LNCAP (cell line): ENCODE measurements at regions not wholly inside any gene's neighbourhood (a gene's known extent, or its start where the extent isn't known, plus 50 kb on each side); places are given as distances from the start of the nearest gene placed in this dataset.

Experiments used
- CTCF ChIP-seq: fragments of 450-650 bp; IDR thresholded peaks from 2 replicates; pipeline ENCODE4 v1.5.1; 2017; ENCODE audit warnings: mild to moderate bottlenecking

GRCh38 chr7:35495377-35495776 lies 199.6 kb downstream of the HERPUD2 start:
- TF ChIP-seq CTCF = no peak

- TF ChIP-seq CTCF = no peak
These were observed 200.5 kb downstream of the HERPUD2 start for GRCh38 chr7:35494407-35494806.

- no peak for TF ChIP-seq CTCF
These were observed 202.3 kb downstream of the HERPUD2 start for GRCh38 chr7:35492451-35493175.

- TF ChIP-seq CTCF = no peak
These were observed 203.7 kb downstream of the HERPUD2 start for GRCh38 chr7:35491233-35491632.

- TF ChIP-seq CTCF = no peak
These were observed 207.1 kb downstream of the HERPUD2 start for GRCh38 chr7:35487841-35488240.

GRCh38 chr7:35487402-35487801 lies 207.5 kb downstream of the HERPUD2 start:
- TF ChIP-seq CTCF = no peak

GRCh38 chr7:35485436-35485835 lies 209.5 kb downstream of the HERPUD2 start:
- no peak for TF ChIP-seq CTCF

- TF ChIP-seq CTCF = no peak
These were observed 211.4 kb downstream of the HERPUD2 start for GRCh38 chr7:35483568-35483967.
